GM12891 (cell line): ENCODE measurements at regions not wholly inside any gene's neighbourhood (a gene's known extent, or its start where the extent isn't known, plus 50 kb on each side); places are given as distances from the start of the nearest gene placed in this dataset.

Experiments used
- PAX5 ChIP-seq: IDR thresholded peaks from 2 replicates; pipeline ENCODE4 v1.6.1; 2011; ENCODE audit warnings: low read length, moderate library complexity, mild to moderate bottlenecking; ENCODE audit not compliant: insufficient read depth, severe bottlenecking
- POLR2A ChIP-seq: IDR thresholded peaks from 2 replicates; pipeline ENCODE4 v1.6.1; 2011; ENCODE audit warnings: low read depth, low read length, control low read depth
- POLR2AphosphoS5 ChIP-seq: IDR thresholded peaks from 2 replicates; pipeline ENCODE4 v1.6.1; 2011; ENCODE audit warnings: low read depth, low read length, control low read depth
- POU2F2 ChIP-seq: IDR thresholded peaks from 2 replicates; pipeline ENCODE4 v1.6.1; 2011; ENCODE audit warnings: low read depth, mild to moderate bottlenecking, control low read depth, low read length, moderate library complexity
- SPI1 ChIP-seq: IDR thresholded peaks from 2 replicates; pipeline ENCODE4 v1.6.1; 2011; ENCODE audit warnings: low read depth, low read length, control low read depth
- TAF1 ChIP-seq: IDR thresholded peaks from 2 replicates; pipeline ENCODE4 v1.6.1; 2011; ENCODE audit warnings: low read depth, low read length, control low read depth

GRCh38 chr7:26429168-26429567 is 137.5 kb downstream of the SNX10 start:
- TF ChIP-seq POLR2A: no peak
- no peak for TF ChIP-seq POLR2AphosphoS5
- no peak for TF ChIP-seq TAF1
- no peak for TF ChIP-seq SPI1
- TF ChIP-seq POU2F2: no peak
- no peak for TF ChIP-seq PAX5
